GM23338 (cell line): ENCODE measurements at regions not wholly inside any gene's neighbourhood (a gene's known extent, or its start where the extent isn't known, plus 50 kb on each side); places are given as distances from the start of the nearest gene placed in this dataset.

Experiments
- CREB1 ChIP-seq: fragments of 250-450 bp; sonication (Bioruptor Pico); IDR thresholded peaks from 2 replicates; pipeline ENCODE4 v1.5.0; 2020; ENCODE audit warnings: low read depth, mild to moderate bottlenecking, moderate library complexity
- EZH2 ChIP-seq: fragments of 200-600 bp; sonication (generic); IDR thresholded peaks from one replicate; pipeline ENCODE4 v1.8.0; 2017; ENCODE audit warnings: antibody characterized with exemption, mild to moderate bottlenecking, low read depth; ENCODE audit not compliant: unreplicated experiment
- EZH2phosphoT487 ChIP-seq: fragments of 200-600 bp; sonication (generic); IDR thresholded peaks from one replicate; pipeline ENCODE4 v1.8.1; 2018; ENCODE audit warnings: antibody characterized with exemption; ENCODE audit not compliant: unreplicated experiment
- POLR2AphosphoS5 ChIP-seq: IDR thresholded peaks from 2 replicates; pipeline ENCODE4 v1.6.1; 2016; ENCODE audit warnings: antibody characterized with exemption, low read depth
- ZNF331 ChIP-seq: fragments of 250-450 bp; sonication (Bioruptor Pico); IDR thresholded peaks from 2 replicates; pipeline ENCODE4 v1.5.0; 2020; ENCODE audit warnings: low read depth, mild to moderate bottlenecking, moderate library complexity
- TF ChIP-seq, protein P1 (sequence below), 2 experiments: fragments of 200-600 bp in 1 of 2; sonication (generic) in 1 of 2; conservative IDR thresholded peaks; 2 replicates each; pipeline versions ENCODE4 v1.5.1 to v1.6.1; 2016 to 2017; ENCODE audit warnings: antibody characterized with exemption in 2 of 2, low read depth in 2 of 2, mild to moderate bottlenecking in 2 of 2, moderate library complexity in 1 of 2

DNA sequence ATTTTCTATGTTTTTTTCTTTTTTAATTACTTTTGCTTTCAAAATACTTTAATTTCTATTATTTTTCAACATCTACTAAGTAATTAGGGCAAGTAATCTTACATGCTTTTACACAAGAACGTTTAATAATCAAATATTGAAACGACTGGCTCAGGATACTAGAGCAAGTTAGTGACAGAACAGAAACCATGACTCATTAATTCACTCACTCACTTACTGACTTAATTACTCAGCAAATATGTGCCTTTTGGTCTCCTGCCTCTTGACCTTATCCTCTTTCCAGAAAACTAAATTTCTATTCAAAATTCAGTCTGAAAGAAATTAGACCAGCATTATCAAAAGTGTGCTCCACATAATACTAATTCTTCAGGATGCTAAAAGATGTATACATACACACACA lies 314.9 kb upstream of the TEX13C start:
- TF ChIP-seq EZH2: no peak
- TF ChIP-seq, protein P1, sequence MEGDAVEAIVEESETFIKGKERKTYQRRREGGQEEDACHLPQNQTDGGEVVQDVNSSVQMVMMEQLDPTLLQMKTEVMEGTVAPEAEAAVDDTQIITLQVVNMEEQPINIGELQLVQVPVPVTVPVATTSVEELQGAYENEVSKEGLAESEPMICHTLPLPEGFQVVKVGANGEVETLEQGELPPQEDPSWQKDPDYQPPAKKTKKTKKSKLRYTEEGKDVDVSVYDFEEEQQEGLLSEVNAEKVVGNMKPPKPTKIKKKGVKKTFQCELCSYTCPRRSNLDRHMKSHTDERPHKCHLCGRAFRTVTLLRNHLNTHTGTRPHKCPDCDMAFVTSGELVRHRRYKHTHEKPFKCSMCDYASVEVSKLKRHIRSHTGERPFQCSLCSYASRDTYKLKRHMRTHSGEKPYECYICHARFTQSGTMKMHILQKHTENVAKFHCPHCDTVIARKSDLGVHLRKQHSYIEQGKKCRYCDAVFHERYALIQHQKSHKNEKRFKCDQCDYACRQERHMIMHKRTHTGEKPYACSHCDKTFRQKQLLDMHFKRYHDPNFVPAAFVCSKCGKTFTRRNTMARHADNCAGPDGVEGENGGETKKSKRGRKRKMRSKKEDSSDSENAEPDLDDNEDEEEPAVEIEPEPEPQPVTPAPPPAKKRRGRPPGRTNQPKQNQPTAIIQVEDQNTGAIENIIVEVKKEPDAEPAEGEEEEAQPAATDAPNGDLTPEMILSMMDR (conservative IDR thresholded peaks at IDR 0.05; ENCODE audit: low read depth in 2 of 2): no peak
- TF ChIP-seq EZH2phosphoT487: no peak
- no peak for TF ChIP-seq ZNF331 (CRISPR knock-in tag)
- TF ChIP-seq POLR2AphosphoS5: no peak
- TF ChIP-seq CREB1 (CRISPR knock-in tag): no peak
